GM23338 (cell line): ENCODE measurements at regions not wholly inside any gene's neighbourhood (a gene's known extent, or its start where the extent isn't known, plus 50 kb on each side); places are given as distances from the start of the nearest gene placed in this dataset.

Experiments
- CREB1 ChIP-seq: fragments of 250-450 bp; sonication (Bioruptor Pico); IDR thresholded peaks from 2 replicates; pipeline ENCODE4 v1.5.0; 2020; ENCODE audit warnings: low read depth, mild to moderate bottlenecking, moderate library complexity
- EZH2 ChIP-seq: fragments of 200-600 bp; sonication (generic); IDR thresholded peaks from one replicate; pipeline ENCODE4 v1.8.0; 2017; ENCODE audit warnings: antibody characterized with exemption, mild to moderate bottlenecking, low read depth; ENCODE audit not compliant: unreplicated experiment
- EZH2phosphoT487 ChIP-seq: fragments of 200-600 bp; sonication (generic); IDR thresholded peaks from one replicate; pipeline ENCODE4 v1.8.1; 2018; ENCODE audit warnings: antibody characterized with exemption; ENCODE audit not compliant: unreplicated experiment
- JUNB ChIP-seq: IDR thresholded peaks from one replicate; pipeline ENCODE4 v1.6.1; 2016; ENCODE audit warnings: antibody characterized with exemption; ENCODE audit not compliant: unreplicated experiment
- POLR2AphosphoS5 ChIP-seq: IDR thresholded peaks from 2 replicates; pipeline ENCODE4 v1.6.1; 2016; ENCODE audit warnings: antibody characterized with exemption, low read depth
- TF ChIP-seq, protein P1 (sequence below): IDR thresholded peaks from one replicate; pipeline ENCODE4 v1.6.1; 2018; ENCODE audit warnings: antibody characterized with exemption; ENCODE audit not compliant: unreplicated experiment
- TF ChIP-seq, protein P2 (sequence below), 2 experiments: fragments of 200-600 bp in 1 of 2; sonication (generic) in 1 of 2; conservative IDR thresholded peaks; 2 replicates each; pipeline versions ENCODE4 v1.5.1 to v1.6.1; 2016 to 2017; ENCODE audit warnings: antibody characterized with exemption in 2 of 2, low read depth in 2 of 2, mild to moderate bottlenecking in 2 of 2, moderate library complexity in 1 of 2
- TF ChIP-seq, protein P3 (sequence below): IDR thresholded peaks from 2 replicates; pipeline ENCODE4 v1.6.1; 2016; ENCODE audit warnings: antibody characterized with exemption

DNA sequence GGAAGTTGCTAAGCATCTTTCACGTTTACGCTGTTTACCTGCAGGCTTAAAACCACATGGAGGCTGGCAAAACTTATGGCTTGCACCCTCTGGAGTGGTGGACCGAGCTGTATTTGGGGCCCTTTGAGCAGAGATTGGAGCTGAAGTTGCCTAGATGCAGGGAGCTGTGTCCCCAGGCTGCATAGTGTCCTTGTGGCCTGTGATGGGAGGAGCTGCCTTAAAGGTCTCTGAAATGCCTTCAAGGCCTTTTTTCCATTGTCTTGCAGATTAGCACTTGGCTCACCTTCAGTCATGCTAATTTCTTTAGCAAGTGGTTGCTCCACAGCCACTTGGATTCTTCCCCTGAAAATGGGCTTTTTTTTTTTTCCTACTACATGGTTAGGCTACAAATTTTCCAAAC is 81.5 kb upstream of the CHD1 start:
- TF ChIP-seq, protein P1, sequence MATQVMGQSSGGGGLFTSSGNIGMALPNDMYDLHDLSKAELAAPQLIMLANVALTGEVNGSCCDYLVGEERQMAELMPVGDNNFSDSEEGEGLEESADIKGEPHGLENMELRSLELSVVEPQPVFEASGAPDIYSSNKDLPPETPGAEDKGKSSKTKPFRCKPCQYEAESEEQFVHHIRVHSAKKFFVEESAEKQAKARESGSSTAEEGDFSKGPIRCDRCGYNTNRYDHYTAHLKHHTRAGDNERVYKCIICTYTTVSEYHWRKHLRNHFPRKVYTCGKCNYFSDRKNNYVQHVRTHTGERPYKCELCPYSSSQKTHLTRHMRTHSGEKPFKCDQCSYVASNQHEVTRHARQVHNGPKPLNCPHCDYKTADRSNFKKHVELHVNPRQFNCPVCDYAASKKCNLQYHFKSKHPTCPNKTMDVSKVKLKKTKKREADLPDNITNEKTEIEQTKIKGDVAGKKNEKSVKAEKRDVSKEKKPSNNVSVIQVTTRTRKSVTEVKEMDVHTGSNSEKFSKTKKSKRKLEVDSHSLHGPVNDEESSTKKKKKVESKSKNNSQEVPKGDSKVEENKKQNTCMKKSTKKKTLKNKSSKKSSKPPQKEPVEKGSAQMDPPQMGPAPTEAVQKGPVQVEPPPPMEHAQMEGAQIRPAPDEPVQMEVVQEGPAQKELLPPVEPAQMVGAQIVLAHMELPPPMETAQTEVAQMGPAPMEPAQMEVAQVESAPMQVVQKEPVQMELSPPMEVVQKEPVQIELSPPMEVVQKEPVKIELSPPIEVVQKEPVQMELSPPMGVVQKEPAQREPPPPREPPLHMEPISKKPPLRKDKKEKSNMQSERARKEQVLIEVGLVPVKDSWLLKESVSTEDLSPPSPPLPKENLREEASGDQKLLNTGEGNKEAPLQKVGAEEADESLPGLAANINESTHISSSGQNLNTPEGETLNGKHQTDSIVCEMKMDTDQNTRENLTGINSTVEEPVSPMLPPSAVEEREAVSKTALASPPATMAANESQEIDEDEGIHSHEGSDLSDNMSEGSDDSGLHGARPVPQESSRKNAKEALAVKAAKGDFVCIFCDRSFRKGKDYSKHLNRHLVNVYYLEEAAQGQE = no peak
- TF ChIP-seq POLR2AphosphoS5 (no peak), EZH2 (no peak), CREB1 (CRISPR knock-in tag) (no peak), JUNB (no peak), EZH2phosphoT487 (no peak)
- TF ChIP-seq, protein P2, sequence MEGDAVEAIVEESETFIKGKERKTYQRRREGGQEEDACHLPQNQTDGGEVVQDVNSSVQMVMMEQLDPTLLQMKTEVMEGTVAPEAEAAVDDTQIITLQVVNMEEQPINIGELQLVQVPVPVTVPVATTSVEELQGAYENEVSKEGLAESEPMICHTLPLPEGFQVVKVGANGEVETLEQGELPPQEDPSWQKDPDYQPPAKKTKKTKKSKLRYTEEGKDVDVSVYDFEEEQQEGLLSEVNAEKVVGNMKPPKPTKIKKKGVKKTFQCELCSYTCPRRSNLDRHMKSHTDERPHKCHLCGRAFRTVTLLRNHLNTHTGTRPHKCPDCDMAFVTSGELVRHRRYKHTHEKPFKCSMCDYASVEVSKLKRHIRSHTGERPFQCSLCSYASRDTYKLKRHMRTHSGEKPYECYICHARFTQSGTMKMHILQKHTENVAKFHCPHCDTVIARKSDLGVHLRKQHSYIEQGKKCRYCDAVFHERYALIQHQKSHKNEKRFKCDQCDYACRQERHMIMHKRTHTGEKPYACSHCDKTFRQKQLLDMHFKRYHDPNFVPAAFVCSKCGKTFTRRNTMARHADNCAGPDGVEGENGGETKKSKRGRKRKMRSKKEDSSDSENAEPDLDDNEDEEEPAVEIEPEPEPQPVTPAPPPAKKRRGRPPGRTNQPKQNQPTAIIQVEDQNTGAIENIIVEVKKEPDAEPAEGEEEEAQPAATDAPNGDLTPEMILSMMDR (conservative IDR thresholded peaks at IDR 0.05; ENCODE audit: low read depth in 2 of 2) = no peak
- TF ChIP-seq, protein P3, sequence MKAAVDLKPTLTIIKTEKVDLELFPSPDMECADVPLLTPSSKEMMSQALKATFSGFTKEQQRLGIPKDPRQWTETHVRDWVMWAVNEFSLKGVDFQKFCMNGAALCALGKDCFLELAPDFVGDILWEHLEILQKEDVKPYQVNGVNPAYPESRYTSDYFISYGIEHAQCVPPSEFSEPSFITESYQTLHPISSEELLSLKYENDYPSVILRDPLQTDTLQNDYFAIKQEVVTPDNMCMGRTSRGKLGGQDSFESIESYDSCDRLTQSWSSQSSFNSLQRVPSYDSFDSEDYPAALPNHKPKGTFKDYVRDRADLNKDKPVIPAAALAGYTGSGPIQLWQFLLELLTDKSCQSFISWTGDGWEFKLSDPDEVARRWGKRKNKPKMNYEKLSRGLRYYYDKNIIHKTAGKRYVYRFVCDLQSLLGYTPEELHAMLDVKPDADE = no peak
